Right hindlimb (tissue), 1 donor: ENCODE measurements at regions not wholly inside any gene's neighbourhood (a gene's known extent, or its start where the extent isn't known, plus 50 kb on each side); places are given as distances from the start of the nearest gene placed in this dataset.

ENCODE experiments used
- DNase-seq: peaks from one replicate; pipeline ENCODE4 v3.0.0-alpha.2; 2018

DNA sequence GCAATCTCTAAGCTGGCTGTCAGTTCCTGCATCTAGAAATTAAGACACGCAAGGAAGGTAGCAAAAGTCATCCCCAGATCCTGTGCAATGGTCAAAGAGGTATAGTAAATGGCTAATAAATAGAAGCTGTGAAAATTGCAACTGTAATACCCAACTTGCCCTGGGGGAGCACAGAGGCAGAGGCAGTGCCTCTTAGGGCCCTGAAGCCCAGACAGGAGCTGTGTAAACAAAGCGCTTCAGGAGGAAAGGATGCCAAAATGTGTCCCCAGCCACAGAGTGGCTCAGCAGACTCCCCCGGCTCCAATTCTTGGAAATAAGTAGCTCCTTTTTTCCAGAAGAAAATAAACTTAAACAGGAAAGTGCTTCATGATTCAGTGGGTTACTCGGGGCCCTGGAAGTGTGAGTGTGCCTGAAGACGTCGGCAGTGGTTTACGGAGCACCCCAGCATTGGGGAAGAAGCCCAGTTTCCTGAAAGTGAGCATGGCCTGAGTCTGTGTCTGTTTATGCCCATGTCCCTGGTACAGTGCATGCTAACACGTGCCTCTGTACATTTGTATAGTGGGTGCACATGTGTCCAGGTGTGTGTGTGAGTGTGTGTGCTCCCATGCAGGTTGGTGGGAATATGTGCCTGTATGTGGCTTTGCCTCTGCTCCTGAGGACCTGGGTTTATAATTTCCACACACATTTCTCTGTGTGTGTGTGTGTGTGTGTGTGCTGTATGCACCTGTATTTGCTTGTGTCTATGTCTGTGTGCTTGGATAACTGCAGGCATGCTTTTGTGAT, 246.7 kb downstream of the MAFB start:
- DNase-seq = no peak

DNA sequence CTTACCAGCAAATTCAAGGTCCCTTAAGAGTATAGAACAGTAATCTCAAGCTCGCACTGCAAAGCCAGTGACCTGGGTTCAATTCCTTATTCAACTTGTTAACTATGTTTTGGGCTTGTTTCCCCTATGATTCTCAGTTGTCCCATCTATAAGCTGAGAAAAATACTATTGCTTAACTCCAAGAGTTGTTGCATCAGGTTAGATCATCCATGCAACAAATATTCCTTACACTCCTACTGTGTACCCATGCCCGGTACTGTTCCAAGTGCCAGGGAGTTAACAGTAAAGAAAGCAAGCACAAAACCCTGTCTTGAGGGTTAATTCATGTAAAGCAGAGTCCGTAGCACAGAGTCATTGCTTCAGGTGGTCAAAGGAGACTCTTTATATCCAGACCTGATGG, 247.3 kb downstream of the MAFB start:
- DNase-seq = no peak

DNA sequence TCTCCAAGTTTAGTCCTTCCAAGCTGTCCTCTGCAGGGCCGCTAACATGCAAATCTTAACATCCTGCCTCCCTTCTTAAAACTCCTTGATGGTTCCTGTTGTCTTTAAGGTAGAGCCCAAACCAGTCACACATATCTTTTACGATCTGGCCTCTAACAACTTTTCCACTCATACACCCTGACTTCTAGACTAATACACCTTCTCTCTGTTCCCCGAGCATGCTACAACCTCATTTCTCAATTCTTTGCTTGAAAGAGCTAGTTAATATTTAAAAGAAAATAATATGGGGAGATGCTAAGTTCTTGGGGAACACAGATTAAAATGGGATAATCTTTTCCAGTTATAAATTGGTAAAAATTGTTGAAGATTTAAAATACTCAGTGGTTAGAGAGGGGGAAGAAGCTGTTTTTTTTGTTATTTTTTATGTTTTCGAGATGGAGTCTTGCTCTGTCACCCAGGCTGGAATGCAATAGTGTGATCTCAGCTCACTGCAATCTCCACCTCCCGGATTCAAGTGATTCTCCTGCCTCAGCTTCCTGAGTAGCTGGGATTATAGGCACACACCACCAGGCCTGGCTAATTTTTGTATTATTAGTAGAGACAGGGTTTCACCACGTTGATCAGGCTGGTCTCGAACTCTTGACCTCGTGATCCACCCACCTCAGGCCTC, 250.7 kb downstream of the MAFB start:
- DNase-seq = no peak

DNA sequence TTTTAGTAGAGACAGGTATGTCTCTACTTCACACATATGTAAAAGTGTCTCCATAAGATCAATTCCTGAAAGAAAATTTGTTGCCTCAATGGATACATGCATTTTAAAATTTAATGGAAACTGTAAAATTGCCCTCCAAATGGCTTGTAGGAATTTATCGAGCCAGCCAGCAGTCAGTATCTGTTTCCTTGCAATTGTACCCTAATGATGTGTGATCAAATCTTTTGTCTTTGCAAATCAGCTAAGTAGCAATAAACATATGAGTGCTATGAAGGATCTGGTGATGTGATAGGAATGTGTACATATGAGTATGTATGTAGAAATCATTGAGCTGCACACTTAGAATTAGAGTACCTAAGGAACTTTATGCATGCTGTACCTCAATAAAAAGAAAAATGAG, 253.0 kb downstream of the MAFB start:
- DNase-seq = no peak

DNA sequence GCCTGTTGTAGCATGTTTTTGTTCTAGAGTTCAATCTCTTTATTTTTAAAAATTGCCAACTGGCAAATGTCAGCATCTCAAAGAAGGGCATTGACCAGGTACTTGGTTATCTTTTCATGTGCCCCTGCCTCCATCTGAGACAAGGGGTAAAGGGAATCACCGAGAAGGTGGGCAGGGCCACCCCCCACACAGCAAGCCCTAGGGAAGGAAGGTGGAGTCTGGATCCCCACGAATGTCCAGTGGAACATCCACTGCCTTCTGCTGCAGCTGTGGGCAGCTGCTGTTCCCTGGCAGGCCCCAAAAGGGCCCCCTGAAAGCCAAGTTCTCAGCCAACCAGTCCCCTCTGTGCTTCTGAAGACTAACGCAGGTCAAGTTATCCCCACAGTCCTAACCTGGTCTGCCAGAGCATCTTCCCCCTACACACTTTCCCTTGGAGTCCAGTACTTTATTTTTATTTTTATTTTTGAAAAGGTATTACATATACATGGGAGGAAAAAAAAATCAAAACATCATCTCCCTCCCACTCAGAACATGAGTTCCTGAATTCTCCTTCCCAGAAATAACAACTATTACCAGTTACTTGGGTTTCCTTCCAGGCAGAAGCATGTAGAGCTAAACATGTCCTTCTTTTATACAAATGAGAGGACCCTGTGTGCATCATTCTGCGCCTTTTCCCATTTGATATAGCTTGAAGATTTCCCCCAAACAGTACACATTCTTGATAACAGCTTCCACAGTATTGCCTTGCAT, 253.7 kb downstream of the MAFB start:
- no peak for DNase-seq

DNA sequence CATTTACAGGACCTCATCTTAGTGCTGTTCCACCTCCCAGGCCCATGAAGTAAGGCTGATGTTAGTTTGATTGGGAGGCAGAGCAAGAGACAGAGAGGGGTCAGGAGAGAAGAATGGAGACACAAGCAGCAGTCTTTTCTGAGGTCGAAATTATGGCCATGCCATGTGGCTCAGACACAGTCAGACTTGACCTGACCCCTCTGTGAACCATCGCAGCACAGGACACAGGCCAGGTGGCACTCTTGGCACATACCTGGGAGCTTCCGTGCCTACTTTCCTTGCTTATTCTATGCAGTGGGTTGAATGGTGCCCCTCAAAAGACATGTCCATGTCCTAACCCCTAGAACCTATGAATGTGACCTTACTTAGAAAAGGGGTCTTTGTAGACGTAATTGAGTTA, 254.9 kb downstream of the MAFB start:
- no peak for DNase-seq

DNA sequence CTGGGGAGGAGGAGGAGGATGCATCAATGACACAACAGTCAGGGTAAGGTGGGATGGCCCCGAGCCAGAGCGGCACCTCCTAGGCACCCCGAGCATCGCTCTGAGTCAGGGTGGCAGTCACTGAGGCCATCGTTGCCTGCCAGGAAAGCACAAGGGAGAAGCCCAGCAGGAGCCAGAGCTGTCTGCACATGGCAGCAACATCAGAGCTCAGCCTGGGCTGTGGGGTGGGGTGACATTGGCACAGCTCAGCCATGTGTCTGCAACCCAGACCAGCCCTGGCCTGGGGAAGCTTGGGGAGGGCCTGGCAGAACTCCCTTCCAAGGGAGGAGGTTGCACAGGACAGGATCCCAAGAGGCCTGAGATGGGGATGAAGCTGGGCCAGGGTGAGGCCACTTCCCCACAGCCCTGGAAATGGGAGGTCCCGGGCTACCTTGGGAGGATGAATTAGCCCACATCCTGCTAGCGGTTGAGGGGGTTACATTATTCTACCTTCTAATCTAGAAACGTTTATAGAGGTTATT, 255.6 kb downstream of the MAFB start:
- no peak for DNase-seq

DNA sequence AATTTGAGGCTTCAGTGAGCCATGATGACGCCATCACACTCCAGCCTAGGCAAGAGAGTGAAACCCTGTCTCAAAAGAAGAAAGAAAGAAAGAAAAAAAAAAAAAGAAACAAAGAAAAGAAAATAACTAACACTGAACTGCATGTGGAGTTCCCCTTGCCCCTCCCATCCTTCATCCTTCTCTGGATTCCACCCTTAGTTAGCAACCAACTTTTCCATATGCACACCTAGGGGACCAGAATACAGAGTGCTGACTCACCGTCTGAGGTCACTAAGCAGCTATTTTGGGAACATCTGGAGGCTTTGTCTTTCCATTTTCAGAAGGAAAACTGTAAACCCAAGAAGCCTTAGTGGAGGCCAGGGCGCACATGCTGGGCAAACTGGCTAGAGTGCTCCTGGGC, 257.4 kb downstream of the MAFB start:
- no peak for DNase-seq

DNA sequence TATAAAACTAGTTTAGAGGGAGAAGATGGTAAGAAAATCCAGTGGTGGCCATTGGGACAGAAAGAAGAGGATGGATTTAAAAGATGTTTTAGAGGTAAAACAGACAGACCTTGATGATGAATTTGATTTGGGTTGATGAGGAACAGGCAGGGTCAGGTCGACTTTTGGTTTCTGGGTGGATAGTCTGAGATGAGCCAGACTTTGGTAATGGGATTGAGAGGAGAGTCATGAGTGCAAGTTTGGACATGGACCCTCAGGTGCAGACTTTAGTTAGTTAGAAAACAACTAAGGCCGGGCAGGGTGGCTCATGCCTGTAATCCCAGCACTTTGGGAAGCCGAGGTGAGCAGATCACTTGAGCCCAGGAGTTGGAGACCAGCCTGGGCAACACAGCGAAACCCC, 257.9 kb downstream of the MAFB start:
- no peak for DNase-seq

DNA sequence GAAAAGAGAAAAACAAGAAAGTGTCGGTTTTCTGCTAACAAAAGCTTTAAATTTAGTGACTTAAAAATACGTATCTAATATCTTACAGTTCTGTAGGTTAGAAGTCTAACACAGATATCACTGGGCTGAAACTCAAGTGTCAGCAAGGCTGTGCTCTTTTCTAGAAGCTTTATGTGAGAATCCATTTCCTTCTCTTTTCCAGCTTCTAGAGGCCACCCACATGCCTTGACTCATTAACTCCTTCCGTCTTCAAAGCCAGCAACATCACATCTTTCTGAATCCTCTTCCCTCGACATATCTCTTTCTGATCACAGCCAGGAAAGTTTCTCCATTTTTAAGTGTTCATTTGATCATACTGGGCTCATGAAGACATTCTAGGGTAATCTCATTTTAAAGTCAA, 262.0 kb downstream of the MAFB start:
- no peak for DNase-seq

DNA sequence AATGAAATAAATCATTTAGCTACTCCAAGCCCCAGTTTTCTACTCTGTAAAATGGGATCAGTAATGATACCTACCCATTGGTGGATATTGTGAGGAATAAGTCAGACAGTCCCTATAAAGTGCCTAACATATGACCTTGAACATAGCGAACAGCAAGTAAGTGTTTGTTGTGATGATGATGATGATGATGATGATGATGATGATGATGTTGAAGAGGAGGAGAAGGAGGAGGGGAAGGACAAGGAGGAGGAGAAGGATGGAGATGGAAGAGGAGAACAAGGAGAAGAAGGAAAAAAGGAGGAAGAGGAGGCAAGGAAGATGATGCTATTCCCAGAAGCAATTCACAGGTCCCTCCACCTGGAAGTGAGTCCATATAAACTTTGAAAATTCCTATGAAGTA, 264.3 kb downstream of the MAFB start:
- no peak for DNase-seq

DNA sequence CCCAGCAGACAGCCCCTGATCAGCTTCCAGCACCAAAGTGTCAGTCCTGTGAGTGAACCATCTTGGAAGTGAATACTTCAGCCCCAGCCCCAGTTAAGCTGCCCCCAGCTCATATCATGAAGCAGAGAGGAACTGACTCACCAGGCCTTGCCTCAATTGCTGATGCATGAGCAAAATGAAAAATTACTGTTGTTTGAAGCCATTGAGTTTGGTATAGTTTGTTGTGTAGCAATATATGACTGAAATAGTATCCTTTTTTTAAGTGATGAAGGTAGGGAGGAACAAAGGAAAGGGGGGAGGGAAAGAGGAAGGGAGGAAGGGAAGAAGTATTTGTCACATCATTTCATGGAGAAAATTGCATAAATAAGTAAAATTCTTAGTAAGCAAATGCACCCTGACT, 266.4 kb downstream of the MAFB start:
- no peak for DNase-seq

DNA sequence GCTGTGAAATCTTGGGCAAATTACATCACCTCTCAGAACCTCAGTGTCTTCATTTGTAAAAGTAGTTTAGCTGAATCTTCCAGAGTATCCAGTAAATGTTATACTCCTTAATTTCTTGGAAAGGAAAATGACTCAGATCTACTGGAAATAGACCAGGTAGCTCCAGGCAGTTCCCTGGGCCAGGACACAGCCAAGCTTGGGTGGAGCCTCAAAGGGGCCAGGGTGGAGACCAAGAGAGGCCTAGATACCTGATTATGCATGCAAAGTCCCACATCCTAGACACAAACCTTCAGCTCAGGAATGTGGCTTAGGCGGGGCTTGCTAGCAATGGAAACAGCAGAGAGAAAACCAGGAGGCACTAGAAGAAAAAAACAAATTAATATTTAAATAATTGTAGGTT, 272.8 kb downstream of the MAFB start:
- DNase-seq = no peak

DNA sequence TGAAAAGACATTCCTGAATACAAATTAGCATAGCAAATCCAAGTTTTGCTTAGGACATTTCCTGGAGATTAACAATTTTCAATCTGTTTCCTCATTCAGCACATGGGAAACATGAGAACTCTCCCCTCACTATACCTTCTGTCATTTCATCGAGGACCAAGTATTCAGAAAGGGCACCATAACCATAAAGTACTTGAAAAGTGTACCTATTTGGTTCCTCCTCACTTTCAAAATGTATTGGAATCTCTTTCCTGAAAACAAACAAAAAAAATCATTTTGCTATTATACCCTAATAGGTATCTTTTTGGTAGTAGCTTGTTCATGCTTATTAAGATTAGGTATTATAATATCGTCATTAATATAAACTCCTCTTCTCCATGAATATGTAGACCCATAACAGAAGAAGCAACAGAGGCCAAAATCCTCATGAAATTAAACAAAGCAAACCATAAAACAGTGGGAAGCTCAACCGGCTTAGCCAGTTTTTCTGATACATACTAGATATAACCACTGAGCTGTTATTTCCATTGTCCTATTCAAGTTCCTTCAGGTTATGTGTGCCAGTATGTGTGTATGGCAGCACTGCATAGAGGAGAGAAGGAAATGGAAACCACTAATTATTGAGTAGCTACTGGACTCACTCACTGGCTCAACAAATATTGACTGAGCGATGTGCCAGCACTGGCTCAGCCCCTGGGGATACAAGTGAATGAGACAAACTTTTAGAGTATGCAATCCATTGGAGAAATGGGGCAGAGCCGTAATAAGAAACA, 274.0 kb downstream of the MAFB start:
- DNase-seq = no peak

DNA sequence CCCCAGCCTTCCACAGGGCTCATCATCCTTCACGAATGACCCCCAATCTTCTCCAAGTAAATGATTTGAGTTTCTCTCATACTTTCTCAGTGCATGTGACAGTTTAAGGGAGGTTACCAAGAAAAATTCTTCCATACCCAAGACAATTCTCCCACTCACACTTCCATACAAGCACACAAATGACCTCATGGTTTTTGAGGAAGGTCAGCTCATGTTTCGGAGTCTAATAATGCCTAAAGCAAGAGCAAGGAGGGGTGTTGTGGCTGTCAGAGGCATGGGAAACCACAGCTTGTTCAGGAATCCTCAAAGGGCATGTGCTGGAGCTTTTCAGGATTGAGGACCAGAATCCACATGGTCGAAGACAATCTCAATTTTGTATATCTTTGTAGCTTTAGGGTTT, 279.0 kb downstream of the MAFB start:
- DNase-seq = no peak

DNA sequence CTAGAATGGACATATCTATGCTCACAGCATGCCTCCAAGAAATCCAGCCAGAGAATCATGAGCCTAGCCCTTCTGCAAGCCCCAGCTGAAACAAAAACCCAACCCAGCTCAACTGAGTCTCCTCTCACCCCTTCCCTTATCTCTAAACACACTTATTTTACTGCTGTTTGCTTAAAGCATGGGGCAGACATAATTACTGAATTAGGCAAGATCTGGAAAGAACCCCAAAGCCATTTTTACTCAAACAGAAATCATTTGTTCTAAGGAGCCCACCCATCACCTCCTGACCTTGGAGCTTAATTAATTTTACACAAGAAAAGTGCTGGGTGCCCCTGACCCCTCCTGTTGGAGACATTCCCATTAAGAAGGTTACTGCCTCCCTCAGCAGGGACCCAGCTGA, 291.6 kb downstream of the MAFB start:
- no peak for DNase-seq

DNA sequence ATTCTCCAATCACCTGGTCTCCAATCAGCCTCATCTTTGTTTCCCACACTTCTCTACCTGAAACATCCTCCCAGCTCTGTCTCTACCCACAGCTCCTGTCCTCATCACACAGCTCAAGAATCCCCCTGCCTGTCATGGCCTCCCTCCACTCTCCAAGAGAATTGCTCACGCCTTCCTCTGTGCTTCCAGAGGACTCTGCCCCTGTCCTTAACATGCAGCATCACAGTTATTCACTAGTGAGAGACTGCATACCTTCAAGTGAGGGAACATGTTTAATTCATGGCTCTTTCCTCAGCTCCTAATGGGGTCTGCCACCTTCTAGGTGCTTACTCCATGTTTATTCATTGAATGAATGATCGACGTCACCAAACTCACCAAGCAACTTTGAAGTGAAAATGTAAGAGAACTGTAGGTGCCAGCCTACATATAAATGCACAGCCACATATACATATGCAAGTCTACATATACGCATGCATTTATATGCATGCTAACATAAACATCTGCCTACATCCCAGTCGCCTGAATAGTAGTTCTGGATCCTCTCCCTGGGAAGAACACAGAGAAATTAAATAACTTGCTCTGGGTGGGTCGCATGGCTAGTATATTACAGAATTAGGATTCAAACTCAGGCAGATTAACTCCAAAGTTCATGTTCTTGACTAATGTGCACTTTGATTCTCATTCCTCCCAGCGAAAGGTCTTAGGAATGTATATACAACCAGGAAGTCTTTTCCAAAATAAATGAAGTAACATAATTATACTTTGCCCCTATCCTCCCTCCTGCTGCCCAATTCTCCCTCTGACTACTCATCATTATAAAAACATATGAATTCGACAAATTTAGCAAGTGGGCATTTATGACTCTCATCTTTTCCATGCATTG, 295.6 kb downstream of the MAFB start:
- no peak for DNase-seq

DNA sequence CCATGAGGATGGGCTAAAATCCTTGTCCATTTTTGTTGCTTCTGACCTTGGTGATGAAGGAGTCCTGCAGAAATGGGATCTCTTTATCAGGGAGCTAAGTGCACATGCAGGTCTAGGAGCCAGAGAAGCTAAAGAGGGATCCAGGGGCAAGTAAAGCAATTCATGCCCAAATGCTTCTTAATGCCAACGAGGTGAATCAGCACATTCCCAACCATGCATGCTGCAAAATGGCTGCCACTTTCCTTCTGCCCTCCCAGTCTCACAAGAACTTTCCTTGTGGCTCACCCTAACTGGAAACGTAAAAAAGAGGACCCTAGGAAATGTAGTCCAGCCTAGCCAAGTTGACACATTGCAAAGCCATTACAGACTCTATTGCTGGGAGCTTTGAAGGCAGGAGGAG, 298.4 kb downstream of the MAFB start:
- no peak for DNase-seq

DNA sequence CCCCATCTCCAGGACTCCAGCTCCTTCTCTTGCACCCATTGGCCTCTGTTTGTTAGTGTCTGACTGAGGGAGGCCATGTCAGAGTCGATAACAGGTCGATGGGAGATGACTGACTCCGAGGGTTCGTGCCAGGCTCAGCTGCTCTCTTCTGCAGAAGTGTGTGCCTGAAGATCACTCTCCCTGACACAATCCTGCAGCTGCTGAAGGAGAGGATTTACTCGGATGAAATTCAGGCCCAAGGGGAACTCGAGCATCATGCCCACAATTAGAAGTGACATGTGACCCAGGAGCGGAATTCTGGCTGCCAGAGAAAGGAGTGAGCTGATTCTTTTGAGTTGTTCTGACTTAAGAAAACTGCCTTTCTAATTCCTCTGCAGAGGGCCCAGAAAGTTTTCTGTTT, 318.2 kb downstream of the MAFB start:
- peak; percentile 17 for DNase-seq

DNA sequence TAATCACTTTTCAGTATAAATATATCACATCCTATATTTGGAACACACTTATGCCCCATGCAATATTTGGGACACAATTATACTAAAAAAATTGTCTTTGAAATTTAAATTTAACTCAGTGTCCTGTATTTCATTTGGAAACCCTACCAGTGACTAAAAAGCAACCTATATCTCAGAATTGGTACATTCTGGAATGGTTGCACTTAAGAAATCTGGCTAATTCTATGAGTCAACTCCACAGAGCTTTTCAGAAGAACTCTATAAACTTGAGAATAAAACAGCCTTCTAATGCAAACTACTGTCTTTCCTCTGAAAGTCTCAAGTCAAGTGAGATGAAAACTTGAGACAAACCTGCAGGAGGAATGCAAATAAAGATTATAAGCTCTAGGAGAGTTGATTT, 320.2 kb downstream of the MAFB start:
- no peak for DNase-seq

DNA sequence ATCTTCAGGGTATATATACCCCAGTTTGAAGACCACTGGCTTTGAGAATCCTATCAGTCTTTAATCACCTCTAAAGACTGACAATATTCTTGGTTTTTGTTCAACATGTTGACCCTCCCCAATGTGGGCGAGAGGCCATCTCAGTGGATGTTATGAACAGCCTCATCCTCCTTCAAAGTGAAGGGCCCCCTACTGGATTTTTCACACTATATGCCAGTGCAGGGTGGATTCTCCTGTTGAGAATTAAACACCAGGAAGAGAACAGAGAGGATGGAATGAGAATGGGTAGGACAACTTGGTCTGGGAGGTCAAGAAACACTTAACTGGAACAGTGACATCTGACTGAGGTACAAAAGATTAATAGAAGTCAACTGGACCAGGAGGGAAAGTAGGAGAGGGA, 327.1 kb downstream of the MAFB start:
- no peak for DNase-seq
